ENCODE measurements at regions not wholly inside any gene's neighbourhood (a gene's known extent, or its start where the extent isn't known, plus 50 kb on each side); places are given as distances from the start of the nearest gene placed in this dataset.

DNA sequence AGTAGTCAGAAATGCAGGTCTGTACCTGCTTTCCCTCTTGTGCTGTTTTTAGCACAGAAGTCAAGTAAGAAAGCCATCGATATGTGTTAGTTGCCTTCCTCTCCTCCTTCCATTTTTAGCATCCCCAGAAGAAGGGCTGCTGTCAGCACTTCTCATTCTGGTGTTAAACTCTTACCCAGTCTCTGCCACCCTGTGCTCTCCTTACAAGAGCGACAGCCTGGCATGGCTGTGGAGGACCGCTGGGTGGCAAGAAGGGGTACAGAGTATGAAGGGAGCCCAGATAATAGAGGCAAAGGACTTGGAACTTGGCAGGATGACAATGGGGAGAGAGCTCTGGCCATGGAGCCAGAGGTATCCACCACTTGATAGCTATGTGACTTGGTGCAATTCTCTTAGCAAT, 103.5 kb downstream of the RPS24 start:
- ChIA-PET CTCF (no interaction called here), POLR2A (no interaction called here)
- Histone ChIP-seq H3K9ac (ENCODE audit: low read length) (no peak overlapping the region), H3K4me1 (ENCODE audit: control insufficient read depth in 2 of 2, insufficient read depth in 2 of 2, low read length in 2 of 2) (no peaks in the 10 kb centered on the region), H3K4me2 (replicated peaks; ENCODE audit: low read depth, low read length, poor library complexity, severe bottlenecking) (no peak overlapping the region), H4K20me1 (ENCODE audit: control insufficient read depth, insufficient read depth, low read length, poor library complexity, severe bottlenecking) (no peaks in the 10 kb centered on the region), H2AFZ (ENCODE audit: insufficient read depth, low read depth, low read length, poor library complexity, severe bottlenecking) (no peak overlapping the region), H3K4me3 (ENCODE audit: control extremely low read depth in 1 of 5, extremely low read depth in 1 of 5, insufficient read depth in 1 of 5, low read depth in 2 of 5, low read length in 4 of 5) (no peak overlapping the region), H3K27me3 (replicated peaks in 1 of 4; ENCODE audit: control extremely low read depth in 1 of 4, control insufficient read depth in 3 of 4, insufficient read depth in 4 of 4, low read length in 3 of 4) (no peaks in the 10 kb centered on the region), H3K36me3 (replicated peaks in 1 of 2; ENCODE audit: control extremely low read depth in 1 of 2, control insufficient read depth in 1 of 2, extremely low read depth in 1 of 2, insufficient read depth in 2 of 2, low read length in 1 of 2) (no peaks in the 10 kb centered on the region), H3K9me3 (ENCODE audit: control extremely low read depth in 1 of 3, control insufficient read depth in 2 of 3, insufficient read depth in 1 of 3, low read length in 2 of 3) (peaks cover 0 to 7% (median 0%) of the 10 kb centered on the region in 3 donors), H3K27ac (ENCODE audit: low read length in 2 of 2) (no peak overlapping the region), H3K79me2 (ENCODE audit: control insufficient read depth, insufficient read depth, low read length) (no peaks in the 10 kb centered on the region)
- intact Hi-C loops (cut with micrococcal nuclease), result no loop called here
- Mint-ChIP-seq H3K4me1 (no peaks in the 10 kb centered on the region), H3K27ac (no peak overlapping the region), H3K9me3 (ENCODE audit: insufficient read depth) (peaks cover 3% of the 10 kb centered on the region), H3K27me3 (peaks cover 15% of the 10 kb centered on the region), H3K4me3 (no peak overlapping the region)
- 83% methylated on average over 1 of the region's 3 CpGs for WGBS (ENCODE audit: insufficient coverage)
- no peak for ATAC-seq (ENCODE audit: low read depth)
- no peak for DNase-seq
- TF ChIP-seq CTCF (IDR thresholded peaks at IDR 0.05), result no peak
- TF ChIP-seq EZH2 (IDR thresholded peaks at IDR 0.05; ENCODE audit: borderline replicate concordance, insufficient read depth, low read depth, low read length, poor library complexity, severe bottlenecking), result no peak

- Histone ChIP-seq H2AFZ (ENCODE audit: insufficient read depth, low read depth, low read length, poor library complexity, severe bottlenecking) (no peak overlapping the region), H3K36me3 (replicated peaks in 1 of 2; ENCODE audit: control extremely low read depth in 1 of 2, control insufficient read depth in 1 of 2, extremely low read depth in 1 of 2, insufficient read depth in 2 of 2, low read length in 1 of 2) (no peaks in the 10 kb centered on the region), H3K9me3 (ENCODE audit: control extremely low read depth in 1 of 3, control insufficient read depth in 2 of 3, insufficient read depth in 1 of 3, low read length in 2 of 3) (peaks cover 0 to 7% (median 0%) of the 10 kb centered on the region in 3 donors), H3K27ac (ENCODE audit: low read length in 2 of 2) (no peak overlapping the region), H3K4me3 (ENCODE audit: control extremely low read depth in 1 of 5, extremely low read depth in 1 of 5, insufficient read depth in 1 of 5, low read depth in 2 of 5, low read length in 4 of 5) (no peak overlapping the region), H3K4me1 (ENCODE audit: control insufficient read depth in 2 of 2, insufficient read depth in 2 of 2, low read length in 2 of 2) (no peaks in the 10 kb centered on the region), H3K27me3 (replicated peaks in 1 of 4; ENCODE audit: control extremely low read depth in 1 of 4, control insufficient read depth in 3 of 4, insufficient read depth in 4 of 4, low read length in 3 of 4) (no peaks in the 10 kb centered on the region), H4K20me1 (ENCODE audit: control insufficient read depth, insufficient read depth, low read length, poor library complexity, severe bottlenecking) (no peaks in the 10 kb centered on the region), H3K79me2 (ENCODE audit: control insufficient read depth, insufficient read depth, low read length) (no peaks in the 10 kb centered on the region), H3K9ac (ENCODE audit: low read length) (no peak overlapping the region), H3K4me2 (replicated peaks; ENCODE audit: low read depth, low read length, poor library complexity, severe bottlenecking) (no peak overlapping the region)
- 91% methylated on average over 5 of the region's 9 CpGs for WGBS (ENCODE audit: insufficient coverage)
- ATAC-seq (ENCODE audit: low read depth) (no peak), DNase-seq (no peak)
- TF ChIP-seq EZH2 (IDR thresholded peaks at IDR 0.05; ENCODE audit: borderline replicate concordance, insufficient read depth, low read depth, low read length, poor library complexity, severe bottlenecking), result no peak
- no peak for TF ChIP-seq CTCF (IDR thresholded peaks at IDR 0.05)
- Mint-ChIP-seq H3K27me3 (peaks cover 32% of the 10 kb centered on the region), H3K27ac (no peak overlapping the region), H3K9me3 (ENCODE audit: insufficient read depth) (peaks cover 3% of the 10 kb centered on the region), H3K4me3 (no peak overlapping the region), H3K4me1 (no peaks in the 10 kb centered on the region)
- intact Hi-C loops (cut with micrococcal nuclease), result no loop called here
- POLR2A ChIA-PET, result no interaction called here
- CTCF ChIA-PET, result no interaction called here
Measured at GRCh38 chr10:78139341-78139740, 105.7 kb downstream of the RPS24 start.
